Common myeloid progenitor, CD34-positive (primary cell): ENCODE measurements at regions not wholly inside any gene's neighbourhood (a gene's known extent, or its start where the extent isn't known, plus 50 kb on each side); places are given as distances from the start of the nearest gene placed in this dataset.

ENCODE experiments used
- CTCF ChIA-PET: fragments of 350-600 bp; sonication (Branson Sonifier 250); formaldehyde crosslinking; loops from one replicate; lab custom pipeline; 2021; ENCODE audit warnings: antibody characterized with exemption; lab: Charles Lee
- POLR2A ChIA-PET: fragments of 350-600 bp; sonication (Branson Sonifier 250); formaldehyde crosslinking; loops from one replicate; lab custom pipeline; 2021; ENCODE audit warnings: antibody characterized with exemption; lab: Charles Lee
- DNase-seq, 3 donors: peaks; one replicate each; pipeline versions ENCODE4 v3.0.0 to v3.0.0-alpha.2; 2013
- H3K27ac ChIP-seq, 2 experiments: 1 replicate in 1 of 2; 2 replicates in 1 of 2; pipeline ENCODE4 v1.7.0; 2013; ENCODE audit warnings: inconsistent platforms in 2 of 2, low read length in 2 of 2, mild to moderate bottlenecking in 2 of 2, low read depth in 1 of 2, moderate library complexity in 1 of 2; ENCODE audit not compliant: severe bottlenecking in 2 of 2, insufficient read depth in 1 of 2, poor library complexity in 1 of 2
- H3K27me3 ChIP-seq, 5 experiments: replicated peaks in 2 of 5; 1 replicate in 3 of 5; 2 replicates in 2 of 5; pipeline versions ENCODE4 v1.6.1 to v1.7.0; 2013; ENCODE audit warnings: low read length in 4 of 5, mild to moderate bottlenecking in 2 of 5, moderate library complexity in 2 of 5, inconsistent platforms in 1 of 5; ENCODE audit not compliant: insufficient read depth in 5 of 5, control insufficient read depth in 4 of 5
- H3K36me3 ChIP-seq, 4 experiments: 1 replicate in 2 of 4; 2 replicates in 2 of 4; pipeline versions ENCODE4 v1.6.1 to v1.7.0; 2013; ENCODE audit warnings: low read length in 3 of 4, control low read depth in 1 of 4, mild to moderate bottlenecking in 1 of 4; ENCODE audit not compliant: control insufficient read depth in 4 of 4, insufficient read depth in 4 of 4
- H3K4me1 ChIP-seq, 4 experiments: 1 replicate in 3 of 4; 2 replicates in 1 of 4; pipeline versions ENCODE4 v1.6.1 to v1.7.1; 2013; ENCODE audit warnings: low read length in 3 of 4, mild to moderate bottlenecking in 3 of 4, control low read depth in 1 of 4, inconsistent platforms in 1 of 4, moderate library complexity in 1 of 4; ENCODE audit not compliant: control insufficient read depth in 4 of 4, insufficient read depth in 4 of 4; ENCODE audit errors: control extremely low read depth in 1 of 4
- H3K4me3 ChIP-seq, 7 experiments: 1 replicate in 4 of 7; 2 replicates in 3 of 7; pipeline versions ENCODE4 v1.5.1 to v1.7.0; 2013; ENCODE audit warnings: mild to moderate bottlenecking in 7 of 7, low read length in 6 of 7, moderate library complexity in 6 of 7, inconsistent platforms in 2 of 7, low read depth in 2 of 7, control low read depth in 1 of 7; ENCODE audit not compliant: insufficient read depth in 4 of 7, control insufficient read depth in 1 of 7; ENCODE audit errors: extremely low read depth in 1 of 7
- H3K9me3 ChIP-seq, 5 experiments: 1 replicate in 4 of 5; 2 replicates in 1 of 5; pipeline versions ENCODE4 v1.6.1 to v1.7.1; 2013; ENCODE audit warnings: low read length in 4 of 5, mild to moderate bottlenecking in 2 of 5, inconsistent platforms in 1 of 5, low read depth in 1 of 5, moderate library complexity in 1 of 5; ENCODE audit not compliant: control insufficient read depth in 4 of 5, insufficient read depth in 2 of 5; ENCODE audit errors: control extremely low read depth in 1 of 5
- WGBS: methylation state at CpG from one replicate; pipeline ENCODE4 v1.1.5; 2013; ENCODE audit not compliant: insufficient coverage; 5-methylcytosine and 5-hydroxymethylcytosine counted together

- H3K4me1 ChIP-seq: no peaks in the 10 kb centered on the region
- WGBS: no CpG with 5 or more reads among the region's 2 CpGs
- CTCF ChIA-PET: no interaction called here
Observed at GRCh38 chr3:83873550-83873949, 1085.2 kb upstream of the CADM2 start.

GRCh38 chr3:83877910-83878309, 1080.9 kb upstream of the CADM2 start:
- Histone ChIP-seq H3K4me1 (no peaks in the 10 kb centered on the region), H3K27ac (no peak overlapping the region), H3K27me3 (no peaks in the 10 kb centered on the region), H3K36me3 (no peaks in the 10 kb centered on the region), H3K9me3 (no peaks in the 10 kb centered on the region), H3K4me3 (no peak overlapping the region)
- 100% methylated on average over 1 of the region's 3 CpGs for WGBS
- ChIA-PET CTCF (no interaction called here), POLR2A (no interaction called here)
- no peak for DNase-seq

More at GRCh38 chr3:83873550-83873949, 1085.2 kb upstream of the CADM2 start:
- no peaks in the 10 kb centered on the region for H3K9me3 ChIP-seq
- H3K36me3 ChIP-seq: no peaks in the 10 kb centered on the region
- no peaks in the 10 kb centered on the region for H3K27me3 ChIP-seq
- no peak for DNase-seq
- H3K27ac ChIP-seq: no peak overlapping the region
- POLR2A ChIA-PET: no interaction called here
- no peak overlapping the region for H3K4me3 ChIP-seq

GRCh38 chr3:83882701-83883100, 1076.1 kb upstream of the CADM2 start:
- WGBS: 90% methylated on average over 2 of the region's 2 CpGs
- no peak overlapping the region for H3K27ac ChIP-seq
- H3K27me3 ChIP-seq: no peaks in the 10 kb centered on the region
- DNase-seq: no peak
- H3K9me3 ChIP-seq: no peaks in the 10 kb centered on the region
- no peaks in the 10 kb centered on the region for H3K36me3 ChIP-seq
- no peaks in the 10 kb centered on the region for H3K4me1 ChIP-seq
- POLR2A ChIA-PET: no interaction called here
- H3K4me3 ChIP-seq: no peak overlapping the region
- CTCF ChIA-PET: no interaction called here

GRCh38 chr3:83890039-83890762, 1068.6 kb upstream of the CADM2 start:
- DNase-seq: no peak
- ChIA-PET POLR2A (no interaction called here), CTCF (no interaction called here)
- Histone ChIP-seq H3K36me3 (no peaks in the 10 kb centered on the region), H3K4me3 (no peak overlapping the region), H3K9me3 (no peaks in the 10 kb centered on the region), H3K27me3 (no peaks in the 10 kb centered on the region), H3K4me1 (no peaks in the 10 kb centered on the region), H3K27ac (no peak overlapping the region)
- WGBS: no CpG with 5 or more reads among the region's 1 CpG

- CTCF ChIA-PET: no interaction called here
- no peaks in the 10 kb centered on the region for H3K4me1 ChIP-seq
- no peak overlapping the region for H3K4me3 ChIP-seq
- H3K9me3 ChIP-seq: no peaks in the 10 kb centered on the region
- no peak overlapping the region for H3K27ac ChIP-seq
- WGBS: no CpG with 5 or more reads among the region's 2 CpGs
- POLR2A ChIA-PET: no interaction called here
- no peak for DNase-seq
- H3K27me3 ChIP-seq: no peaks in the 10 kb centered on the region
- no peaks in the 10 kb centered on the region for H3K36me3 ChIP-seq
Observed at GRCh38 chr3:83890763-83891135, 1068.0 kb upstream of the CADM2 start.

- WGBS: 75% methylated on average over 2 of the region's 2 CpGs
- H3K9me3 ChIP-seq: no peaks in the 10 kb centered on the region
- no peaks in the 10 kb centered on the region for H3K36me3 ChIP-seq
- H3K27ac ChIP-seq: no peak overlapping the region
- no peaks in the 10 kb centered on the region for H3K27me3 ChIP-seq
- no peaks in the 10 kb centered on the region for H3K4me1 ChIP-seq
- DNase-seq: no peak
- H3K4me3 ChIP-seq: no peak overlapping the region
- CTCF ChIA-PET: no interaction called here
- POLR2A ChIA-PET: no interaction called here
Observed at GRCh38 chr3:83894223-83894622, 1064.6 kb upstream of the CADM2 start.

- CTCF ChIA-PET: no interaction called here
Observed at GRCh38 chr3:83895892-83896291, 1062.9 kb upstream of the CADM2 start.

More at GRCh38 chr3:83895892-83896291, 1062.9 kb upstream of the CADM2 start:
- DNase-seq: no peak
- Histone ChIP-seq H3K27me3 (no peaks in the 10 kb centered on the region), H3K36me3 (no peaks in the 10 kb centered on the region), H3K27ac (no peak overlapping the region), H3K4me1 (no peaks in the 10 kb centered on the region), H3K9me3 (no peaks in the 10 kb centered on the region), H3K4me3 (no peak overlapping the region)
- 83% methylated on average over 1 of the region's 1 CpG for WGBS
- POLR2A ChIA-PET: no interaction called here
